Neural cell (in vitro differentiated cells): ENCODE measurements at regions not wholly inside any gene's neighbourhood (a gene's known extent, or its start where the extent isn't known, plus 50 kb on each side); places are given as distances from the start of the nearest gene placed in this dataset.
"Not testable (repeated sequence)": the region's sequence is repeated elsewhere in the genome, so short reads cannot be mapped to it uniquely, and the experiment has no call there.

Source experiments
- H2AFZ ChIP-seq: fragments of 200-600, 300-800 bp; sonication (generic), shearing (Covaris generic); 2 replicates; pipeline ENCODE4 v1.6.0; 2014; ENCODE audit warnings: low read depth, mild to moderate bottlenecking, antibody characterized with exemption, low read length, moderate library complexity
- H3F3A ChIP-seq: fragments of 200-600 bp; shearing (Covaris generic); 2 replicates; pipeline ENCODE4 v1.6.1; 2016; ENCODE audit warnings: mild to moderate bottlenecking, moderate library complexity, mixed read lengths, antibody characterized with exemption, low read length; ENCODE audit not compliant: insufficient read depth, poor library complexity, severe bottlenecking
- H3K27ac ChIP-seq: fragments of 200-600, 300-800 bp; sonication (generic), shearing (Covaris generic); 2 replicates; pipeline ENCODE4 v1.5.1; 2014; ENCODE audit warnings: mild to moderate bottlenecking, low read length, moderate library complexity
- H3K27me3 ChIP-seq: fragments of 300-800, 200-600 bp; sonication (generic), shearing (Covaris generic); 2 replicates; pipeline ENCODE4 v1.6.0; 2014; ENCODE audit warnings: mild to moderate bottlenecking, low read depth, low read length, moderate library complexity; ENCODE audit not compliant: insufficient read depth
- H3K36me3 ChIP-seq: fragments of 300-800, 200-600 bp; sonication (generic), shearing (Covaris generic); 2 replicates; pipeline ENCODE4 v1.5.1; 2014; ENCODE audit warnings: mild to moderate bottlenecking, antibody characterized with exemption, low read length, moderate library complexity; ENCODE audit not compliant: insufficient read depth
- H3K4me2 ChIP-seq: fragments of 300-800, 200-600 bp; sonication (generic), shearing (Covaris generic); 2 replicates; pipeline ENCODE4 v1.6.0; 2014; ENCODE audit warnings: mild to moderate bottlenecking, low read length
- H3K4me3 ChIP-seq: fragments of 300-800, 200-600 bp; sonication (generic), shearing (Covaris generic); 2 replicates; pipeline ENCODE4 v1.5.1; 2014; ENCODE audit warnings: mild to moderate bottlenecking, low read length, moderate library complexity
- H3K79me2 ChIP-seq: fragments of 200-600 bp; shearing (Covaris generic); replicated peaks from 2 replicates; pipeline ENCODE4 v1.6.0; 2014; ENCODE audit warnings: mild to moderate bottlenecking, low read length, moderate library complexity; ENCODE audit not compliant: insufficient read depth
- H3K9ac ChIP-seq: fragments of 300-800, 200-600 bp; sonication (generic), shearing (Covaris generic); 2 replicates; pipeline ENCODE4 v1.6.1; 2016; ENCODE audit warnings: mild to moderate bottlenecking, low read length, mixed read lengths
- H3K9me2 ChIP-seq: fragments of 200-600 bp; shearing (Covaris generic); 2 replicates; pipeline ENCODE4 v1.6.1; 2016; ENCODE audit warnings: mild to moderate bottlenecking, low read length, mixed read lengths; ENCODE audit not compliant: insufficient read depth
- H3K9me3 ChIP-seq: fragments of 200-600, 300-800 bp; sonication (generic), shearing (Covaris generic); 2 replicates; pipeline ENCODE4 v1.6.1; 2016; ENCODE audit warnings: mild to moderate bottlenecking, mixed run types, low read length, moderate library complexity, mixed read lengths
- H4K20me1 ChIP-seq: fragments of 200-600 bp; shearing (Covaris generic); 2 replicates; pipeline ENCODE4 v1.6.1; 2016; ENCODE audit warnings: mild to moderate bottlenecking, mixed run types; ENCODE audit not compliant: insufficient read depth
- CTCF ChIP-seq: fragments of 450-650 bp; IDR thresholded peaks from 2 replicates; pipeline ENCODE4 v1.5.1; 2014; ENCODE audit warnings: antibody characterized with exemption, mild to moderate bottlenecking, moderate library complexity; ENCODE audit not compliant: poor library complexity, severe bottlenecking
- EP300 ChIP-seq: fragments of 450-650 bp; conservative IDR thresholded peaks from 2 replicates; pipeline ENCODE4 v1.6.1; 2014; ENCODE audit warnings: antibody characterized with exemption, mild to moderate bottlenecking, moderate library complexity; ENCODE audit not compliant: poor library complexity, severe bottlenecking
- EZH2 ChIP-seq: fragments of 200-600, 300-800 bp; shearing (Covaris generic), sonication (generic); IDR thresholded peaks from 2 replicates; pipeline ENCODE4 v1.6.1; 2014; ENCODE audit warnings: antibody characterized with exemption, low read length, borderline replicate concordance, mild to moderate bottlenecking; ENCODE audit not compliant: insufficient read depth, poor library complexity, severe bottlenecking
- MXI1 ChIP-seq: fragments of 450-650 bp; conservative IDR thresholded peaks from 2 replicates; pipeline ENCODE4 v1.6.1; 2014; ENCODE audit warnings: antibody characterized with exemption, mild to moderate bottlenecking; ENCODE audit not compliant: poor library complexity, severe bottlenecking
- POLR2AphosphoS5 ChIP-seq: IDR thresholded peaks from 2 replicates; pipeline ENCODE4 v1.6.1; 2012
- RAD21 ChIP-seq: fragments of 450-650 bp; conservative IDR thresholded peaks from 2 replicates; pipeline ENCODE4 v1.6.1; 2014; ENCODE audit warnings: antibody characterized with exemption, mild to moderate bottlenecking, moderate library complexity
- REST ChIP-seq: IDR thresholded peaks from 2 replicates; pipeline ENCODE4 v1.6.1; 2012; ENCODE audit warnings: borderline replicate concordance
- SMC3 ChIP-seq: fragments of 450-650 bp; conservative IDR thresholded peaks from 2 replicates; pipeline ENCODE4 v1.6.1; 2014; ENCODE audit warnings: antibody characterized with exemption, mild to moderate bottlenecking, moderate library complexity; ENCODE audit not compliant: poor library complexity
- TAF1 ChIP-seq: IDR thresholded peaks from 2 replicates; pipeline ENCODE4 v1.6.1; 2012; ENCODE audit warnings: low read depth

GRCh38 chr18:73674125-73674865 is 473.3 kb downstream of the FBXO15 start:
- Histone ChIP-seq H3K79me2 (no peaks in the 10 kb centered on the region), H3F3A (no peaks in the 10 kb centered on the region), H3K9me3 (no peaks in the 10 kb centered on the region), H4K20me1 (no peaks in the 10 kb centered on the region), H3K9me2 (no peaks in the 10 kb centered on the region), H3K27me3 (no peaks in the 10 kb centered on the region), H3K4me3 (no peak overlapping the region), H3K27ac (no peak overlapping the region), H3K4me2 (no peak overlapping the region), H2AFZ (no peak overlapping the region), H3K9ac (no peak overlapping the region), H3K36me3 (no peaks in the 10 kb centered on the region)
- TF ChIP-seq POLR2AphosphoS5 (no peak), TAF1 (no peak), SMC3 (no peak), RAD21 (no peak), CTCF (no peak), EZH2 (no peak), REST (no peak), MXI1 (no peak), EP300 (no peak)

GRCh38 chr18:73671480-73671879 is 476.2 kb downstream of the FBXO15 start:
- H3K27me3 ChIP-seq, H3K79me2 ChIP-seq, H3K4me3 ChIP-seq, H3K36me3 ChIP-seq, H3F3A ChIP-seq, H3K27ac ChIP-seq, H4K20me1 ChIP-seq, H3K4me2 ChIP-seq, H3K9me3 ChIP-seq, H3K9ac ChIP-seq, H2AFZ ChIP-seq, H3K9me2 ChIP-seq: not testable (repeated sequence)

- Histone ChIP-seq H4K20me1 (no peaks in the 10 kb centered on the region), H3K79me2 (no peaks in the 10 kb centered on the region), H3K27me3 (no peaks in the 10 kb centered on the region), H3K9me2 (no peaks in the 10 kb centered on the region), H3K36me3 (no peaks in the 10 kb centered on the region), H3F3A (no peaks in the 10 kb centered on the region), H3K27ac (no peak overlapping the region), H3K4me3 (no peak overlapping the region), H3K4me2 (no peak overlapping the region), H3K9me3 (no peaks in the 10 kb centered on the region), H3K9ac (no peak overlapping the region), H2AFZ (no peak overlapping the region)
- TF ChIP-seq REST: no peak
- TF ChIP-seq MXI1: no peak
- no peak for TF ChIP-seq TAF1
- TF ChIP-seq RAD21: no peak
- no peak for TF ChIP-seq POLR2AphosphoS5
- no peak for TF ChIP-seq SMC3
- TF ChIP-seq EP300: no peak
- no peak for TF ChIP-seq EZH2
- TF ChIP-seq CTCF: no peak
Measured at GRCh38 chr18:73670524-73670923, 477.1 kb downstream of the FBXO15 start.
